ENCODE measurements at regions not wholly inside any gene's neighbourhood (a gene's known extent, or its start where the extent isn't known, plus 50 kb on each side); places are given as distances from the start of the nearest gene placed in this dataset.
A peak's percentile ranks its signal among the peaks of the same experiment; 100 is the strongest.

DNA sequence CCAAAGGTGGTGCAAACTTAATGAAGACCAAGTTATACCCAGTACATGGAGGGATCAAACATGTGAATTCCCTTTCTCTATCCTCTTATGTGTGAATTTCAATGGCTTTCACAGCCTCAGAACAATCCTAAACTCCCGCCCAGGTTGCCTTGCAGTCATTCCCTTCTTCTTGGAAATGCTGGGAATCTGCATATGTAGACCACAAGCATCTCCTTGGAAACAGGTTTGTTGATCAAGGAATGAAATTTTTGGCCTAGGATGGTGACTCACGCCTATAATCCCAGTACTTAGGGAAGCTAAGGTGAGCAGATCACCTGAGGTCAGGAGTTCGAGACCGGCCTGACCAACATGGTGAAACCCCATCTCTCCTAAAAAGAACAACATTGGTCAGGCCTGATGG lies 77.8 kb upstream of the ABI1 start:
- no peak overlapping the region for H3K27ac Mint-ChIP-seq
- DNase-seq: peak; percentile 30
- H3K9me3 ChIP-seq (ENCODE audit: control insufficient read depth, low read depth, low read length): no peaks in the 10 kb centered on the region

More for the DNA sequence above, 77.8 kb upstream of the ABI1 start:
- Histone ChIP-seq H3K56ac (ENCODE audit: insufficient read length, low read depth, low read length) (no peak overlapping the region), H2BK12ac (ENCODE audit: insufficient read length, low read depth, low read length) (no peak overlapping the region), H3K79me2 (ENCODE audit: insufficient read depth, low read length) (no peaks in the 10 kb centered on the region), H3K4me1 (ENCODE audit: insufficient read depth, low read length) (no peaks in the 10 kb centered on the region), H3K14ac (ENCODE audit: insufficient read depth, low read length) (no peak overlapping the region), H4K20me1 (ENCODE audit: control insufficient read depth, insufficient read depth, insufficient read length) (no peaks in the 10 kb centered on the region), H2BK20ac (ENCODE audit: low read depth, low read length, poor library complexity, severe bottlenecking) (no peak overlapping the region), H3T11ph (ENCODE audit: low read length) (no peak overlapping the region), H2BK120ac (ENCODE audit: low read depth, low read length, poor library complexity, severe bottlenecking) (no peak overlapping the region), H2AFZ (ENCODE audit: low read length) (no peak overlapping the region), H4K5ac (ENCODE audit: insufficient read length, low read depth, low read length) (no peak overlapping the region), H2AK5ac (ENCODE audit: insufficient read length, low read length) (no peak overlapping the region), H3K23ac (ENCODE audit: insufficient read length, low read depth, low read length) (no peak overlapping the region), H3K18ac (ENCODE audit: insufficient read length, low read depth, low read length) (no peak overlapping the region), H3K9ac (ENCODE audit: extremely low read depth, insufficient read length, low read length) (no peak overlapping the region), H3K27me3 (ENCODE audit: insufficient read depth, low read length) (no peaks in the 10 kb centered on the region), H3K27ac (ENCODE audit: insufficient read length, low read depth, low read length) (no peak overlapping the region), H2BK5ac (ENCODE audit: insufficient read length, low read length) (no peak overlapping the region), H3K79me1 (ENCODE audit: insufficient read depth, low read depth, low read length, poor library complexity, severe bottlenecking) (no peaks in the 10 kb centered on the region), H2BK15ac (ENCODE audit: low read depth, low read length) (no peak overlapping the region), H4K91ac (ENCODE audit: insufficient read length, low read depth, low read length) (no peak overlapping the region), H3K4me2 (ENCODE audit: insufficient read depth, insufficient read length, low read length) (no peak overlapping the region), H3K4ac (ENCODE audit: low read depth, low read length) (no peak overlapping the region), H4K8ac (replicated peaks; ENCODE audit: insufficient read length, low read depth, low read length) (no peak overlapping the region), H3K23me2 (ENCODE audit: insufficient read length, low read depth, low read length, poor library complexity, severe bottlenecking) (no peaks in the 10 kb centered on the region)
- no CpG with 5 or more reads among the region's 4 CpGs for WGBS (ENCODE audit: extremely low coverage, insufficient read length, low lambda C conversion rate)
- Mint-ChIP-seq H3K4me1 (peaks cover 14 to 18% of the 10 kb centered on the region in 2 experiments), H3K9me3 (no peaks in the 10 kb centered on the region), H3K4me3 (no peak overlapping the region), H3K27me3 (ENCODE audit: low read depth) (peaks cover 4% of the 10 kb centered on the region), H3K36me3 (ENCODE audit: insufficient read depth in 1 of 3, low read depth in 3 of 3) (no peaks in the 10 kb centered on the region)
- TF ChIP-seq, protein P1, sequence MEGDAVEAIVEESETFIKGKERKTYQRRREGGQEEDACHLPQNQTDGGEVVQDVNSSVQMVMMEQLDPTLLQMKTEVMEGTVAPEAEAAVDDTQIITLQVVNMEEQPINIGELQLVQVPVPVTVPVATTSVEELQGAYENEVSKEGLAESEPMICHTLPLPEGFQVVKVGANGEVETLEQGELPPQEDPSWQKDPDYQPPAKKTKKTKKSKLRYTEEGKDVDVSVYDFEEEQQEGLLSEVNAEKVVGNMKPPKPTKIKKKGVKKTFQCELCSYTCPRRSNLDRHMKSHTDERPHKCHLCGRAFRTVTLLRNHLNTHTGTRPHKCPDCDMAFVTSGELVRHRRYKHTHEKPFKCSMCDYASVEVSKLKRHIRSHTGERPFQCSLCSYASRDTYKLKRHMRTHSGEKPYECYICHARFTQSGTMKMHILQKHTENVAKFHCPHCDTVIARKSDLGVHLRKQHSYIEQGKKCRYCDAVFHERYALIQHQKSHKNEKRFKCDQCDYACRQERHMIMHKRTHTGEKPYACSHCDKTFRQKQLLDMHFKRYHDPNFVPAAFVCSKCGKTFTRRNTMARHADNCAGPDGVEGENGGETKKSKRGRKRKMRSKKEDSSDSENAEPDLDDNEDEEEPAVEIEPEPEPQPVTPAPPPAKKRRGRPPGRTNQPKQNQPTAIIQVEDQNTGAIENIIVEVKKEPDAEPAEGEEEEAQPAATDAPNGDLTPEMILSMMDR (conservative IDR thresholded peaks at IDR 0.05): no peak
